GM18505 (cell line): ENCODE measurements at regions not wholly inside any gene's neighbourhood (a gene's known extent, or its start where the extent isn't known, plus 50 kb on each side); places are given as distances from the start of the nearest gene placed in this dataset.

ENCODE experiments used
- ATAC-seq: cut with Tn5 transposase; IDR thresholded peaks from one replicate; pipeline ENCODE4 v1.9.1; 2021; ENCODE audit not compliant: unreplicated experiment
- POLR2A ChIP-seq: IDR thresholded peaks from 4 replicates; pipeline ENCODE4 v1.6.1; 2011; ENCODE audit warnings: borderline replicate concordance; ENCODE audit not compliant: insufficient read depth, insufficient read length; ENCODE audit errors: extremely low read depth

GRCh38 chr13:97119943-97120342 lies 102.2 kb upstream of the MBNL2 start:
- no peak for ATAC-seq
- no peak for TF ChIP-seq POLR2A

GRCh38 chr13:97120346-97120745 lies 101.8 kb upstream of the MBNL2 start:
- ATAC-seq: no peak
- no peak for TF ChIP-seq POLR2A

- no peak for ATAC-seq
- no peak for TF ChIP-seq POLR2A
Measured at GRCh38 chr13:97120976-97121375, 101.2 kb upstream of the MBNL2 start.

- no peak for ATAC-seq
- no peak for TF ChIP-seq POLR2A
Measured at GRCh38 chr13:97121894-97122293, 100.2 kb upstream of the MBNL2 start.

- no peak for TF ChIP-seq POLR2A
- ATAC-seq: no peak
Measured at GRCh38 chr13:97122381-97122996, 99.6 kb upstream of the MBNL2 start.

- no peak for TF ChIP-seq POLR2A
- no peak for ATAC-seq
Measured at GRCh38 chr13:97124206-97124605, 97.9 kb upstream of the MBNL2 start.

GRCh38 chr13:97124915-97125809 lies 97.0 kb upstream of the MBNL2 start:
- ATAC-seq: peak; percentile 42
- no peak for TF ChIP-seq POLR2A

GRCh38 chr13:97125810-97126738 lies 96.1 kb upstream of the MBNL2 start:
- no peak for TF ChIP-seq POLR2A
- ATAC-seq: peak; percentile 89

GRCh38 chr13:97127842-97128241 lies 94.3 kb upstream of the MBNL2 start:
- no peak for TF ChIP-seq POLR2A
- no peak for ATAC-seq

- ATAC-seq: no peak
- TF ChIP-seq POLR2A: no peak
Measured at GRCh38 chr13:97130190-97130589, 91.9 kb upstream of the MBNL2 start.

GRCh38 chr13:97131447-97131846 lies 90.7 kb upstream of the MBNL2 start:
- no peak for TF ChIP-seq POLR2A
- no peak for ATAC-seq

GRCh38 chr13:97133554-97133953 lies 88.6 kb upstream of the MBNL2 start:
- ATAC-seq: no peak
- TF ChIP-seq POLR2A: no peak

- ATAC-seq: no peak
- no peak for TF ChIP-seq POLR2A
Measured at GRCh38 chr13:97133955-97134354, 88.2 kb upstream of the MBNL2 start.

GRCh38 chr13:97134364-97135095 lies 87.6 kb upstream of the MBNL2 start:
- TF ChIP-seq POLR2A: no peak
- no peak for ATAC-seq
